ENCODE measurements at regions not wholly inside any gene's neighbourhood (a gene's known extent, or its start where the extent isn't known, plus 50 kb on each side); places are given as distances from the start of the nearest gene placed in this dataset.

DNA sequence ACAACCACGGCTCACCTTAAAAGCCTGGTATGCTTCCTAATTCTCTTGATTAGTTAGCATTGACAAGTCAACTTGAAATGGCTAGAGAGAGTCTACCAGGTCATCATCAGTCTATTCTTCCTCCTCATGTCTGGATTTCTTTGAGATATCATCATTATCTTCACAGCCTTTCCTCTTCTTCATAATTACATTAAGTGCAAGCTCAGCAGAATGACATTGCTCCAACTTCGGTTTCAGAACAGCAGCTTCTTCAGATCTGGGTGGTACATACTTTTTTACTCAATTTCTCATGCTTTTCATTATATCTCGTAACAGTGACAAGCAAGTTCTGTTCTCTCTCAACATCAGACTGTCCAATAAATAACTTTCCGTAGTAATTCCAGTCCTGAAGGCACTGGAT is 337.5 kb upstream of the TENM3 start:
- no peak for FAIRE-seq

GRCh38 chr4:181908168-181908567 is 335.0 kb upstream of the TENM3 start:
- DNase-seq (ENCODE audit: extremely low spot score, insufficient read length, low read depth) (no peak), FAIRE-seq (no peak)

More for the DNA sequence above, 337.5 kb upstream of the TENM3 start:
- no peak for DNase-seq (ENCODE audit: extremely low spot score, insufficient read length, low read depth)

GRCh38 chr4:181909368-181909767 is 333.8 kb upstream of the TENM3 start:
- no peak for FAIRE-seq
- no peak for DNase-seq (ENCODE audit: extremely low spot score, insufficient read length, low read depth)

DNA sequence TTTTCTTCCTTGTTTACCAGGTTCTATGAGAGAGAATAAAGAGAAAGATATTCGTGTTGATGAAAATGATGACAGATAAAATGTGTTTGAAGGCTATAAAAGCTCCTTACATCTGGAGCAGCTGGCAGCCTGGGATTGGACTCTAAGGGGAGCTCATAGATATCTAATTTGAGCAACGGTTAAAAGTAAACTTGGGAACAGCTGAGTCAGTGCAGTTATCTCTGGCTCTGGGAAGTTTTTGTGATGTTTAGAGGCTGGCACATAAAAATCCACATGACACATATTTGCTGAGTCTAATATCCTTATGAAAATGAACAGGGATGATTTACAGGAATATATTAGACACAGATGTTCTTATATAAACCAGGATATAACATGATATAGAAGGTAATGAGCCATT is 331.8 kb upstream of the TENM3 start:
- DNase-seq (ENCODE audit: extremely low spot score, insufficient read length, low read depth) (no peak), FAIRE-seq (no peak)

DNA sequence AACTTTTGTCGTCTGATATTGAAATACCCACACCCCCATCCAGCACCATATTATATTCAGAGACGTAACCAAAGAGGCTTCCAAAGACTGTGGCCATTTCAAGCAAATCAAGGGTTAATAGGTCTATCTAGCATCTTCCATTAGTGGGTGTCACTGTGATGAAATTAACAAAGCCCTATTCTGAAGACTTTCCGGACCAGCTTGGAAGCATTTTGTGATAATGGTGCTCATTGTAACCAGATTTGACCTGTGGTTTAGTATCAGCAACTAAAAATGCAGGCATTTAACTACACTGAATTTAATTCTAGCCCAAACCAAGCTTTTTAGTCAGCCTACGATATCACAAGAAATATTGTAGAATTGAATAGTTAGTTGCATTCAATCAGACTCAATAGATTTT is 309.7 kb upstream of the TENM3 start:
- FAIRE-seq (no peak), DNase-seq (ENCODE audit: extremely low spot score, insufficient read length, low read depth) (no peak)

- FAIRE-seq = no peak
- no peak for DNase-seq (ENCODE audit: extremely low spot score, insufficient read length, low read depth)
Measured at GRCh38 chr4:181938631-181939030, 304.6 kb upstream of the TENM3 start.

DNA sequence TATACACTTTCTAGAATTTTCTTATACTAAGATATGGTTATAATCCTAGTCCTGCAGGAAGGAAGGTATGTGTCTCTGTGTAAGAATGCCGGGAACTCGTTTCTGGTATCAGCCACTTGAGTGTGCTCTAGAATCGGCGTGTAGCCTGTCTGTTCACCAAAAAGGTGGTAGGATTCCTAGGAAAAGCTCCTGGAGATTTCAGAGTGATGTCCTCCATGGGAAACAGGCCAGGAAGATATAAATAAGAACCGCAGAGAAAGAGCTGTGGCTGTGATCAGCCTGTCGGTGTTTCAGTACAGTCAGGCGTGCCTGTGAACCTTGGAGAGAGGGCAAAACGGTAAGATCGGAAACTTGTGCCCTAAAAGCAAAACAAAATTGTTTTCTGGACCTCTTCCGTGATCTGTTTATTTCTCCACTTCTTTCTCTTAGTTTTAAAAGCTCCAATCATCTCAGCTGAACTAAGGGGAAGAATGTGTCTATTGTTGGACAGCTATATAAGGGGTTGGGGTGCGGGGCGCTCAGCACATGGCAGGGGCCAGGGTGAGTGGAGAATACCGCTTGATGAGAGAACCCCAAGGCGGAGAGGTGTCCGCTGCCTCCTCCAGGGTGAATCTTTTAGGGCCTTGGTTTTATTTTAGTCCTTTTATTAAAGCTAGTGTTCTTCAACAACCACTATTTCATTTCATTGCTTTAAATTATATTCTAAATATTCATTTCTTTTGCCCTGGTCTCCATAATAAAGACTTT is 303.8 kb upstream of the TENM3 start:
- FAIRE-seq = no peak
- no peak for DNase-seq (ENCODE audit: extremely low spot score, insufficient read length, low read depth)

DNA sequence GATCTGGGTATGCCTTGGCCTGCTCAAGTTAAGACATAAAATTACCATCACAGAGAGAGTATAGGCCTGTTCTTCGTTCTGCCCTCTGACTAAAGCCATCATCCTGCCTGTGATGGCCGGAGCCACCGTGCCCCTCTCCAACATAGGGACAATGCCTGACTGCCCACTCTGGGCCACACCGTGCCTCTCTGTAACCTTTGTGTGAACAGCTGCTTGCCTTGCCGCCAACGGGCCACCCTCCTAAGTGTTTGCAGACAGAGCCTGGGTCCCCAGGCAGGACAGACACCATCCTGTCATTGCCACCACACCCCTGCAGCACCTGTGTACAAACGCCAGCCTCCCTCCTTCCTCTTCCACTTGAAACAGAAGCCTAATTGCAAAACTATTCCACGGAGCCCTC is 298.7 kb upstream of the TENM3 start:
- no peak for DNase-seq (ENCODE audit: extremely low spot score, insufficient read length, low read depth)
- FAIRE-seq = no peak

GRCh38 chr4:181946902-181947301 is 296.3 kb upstream of the TENM3 start:
- FAIRE-seq (no peak), DNase-seq (ENCODE audit: extremely low spot score, insufficient read length, low read depth) (no peak)

DNA sequence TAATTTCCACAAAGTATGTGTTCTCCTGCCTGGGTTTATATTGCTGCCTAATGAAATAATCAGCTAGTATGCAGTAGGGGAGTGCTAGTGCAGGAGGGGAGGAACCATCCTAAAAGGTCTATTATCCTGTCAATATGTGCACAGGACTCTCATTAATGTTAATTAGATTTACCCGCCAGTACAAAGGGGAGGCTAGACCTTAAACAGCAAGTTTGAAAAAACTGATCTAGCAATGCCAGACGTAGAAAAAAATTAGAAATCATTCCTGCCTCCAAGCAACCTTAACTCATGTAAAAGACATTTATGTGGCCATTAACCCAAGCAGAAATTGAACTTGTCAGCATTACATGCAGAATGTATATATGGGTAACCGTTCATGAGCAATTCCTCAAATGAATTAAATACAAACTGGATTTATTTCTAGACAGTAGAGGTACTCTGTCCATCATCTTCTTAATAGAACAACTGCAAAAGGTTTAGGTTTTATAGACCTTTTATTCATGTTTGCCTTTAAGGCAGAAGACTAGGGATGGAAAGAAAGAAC is 294.3 kb upstream of the TENM3 start:
- DNase-seq (ENCODE audit: extremely low spot score, insufficient read length, low read depth) (no peak), FAIRE-seq (no peak)

DNA sequence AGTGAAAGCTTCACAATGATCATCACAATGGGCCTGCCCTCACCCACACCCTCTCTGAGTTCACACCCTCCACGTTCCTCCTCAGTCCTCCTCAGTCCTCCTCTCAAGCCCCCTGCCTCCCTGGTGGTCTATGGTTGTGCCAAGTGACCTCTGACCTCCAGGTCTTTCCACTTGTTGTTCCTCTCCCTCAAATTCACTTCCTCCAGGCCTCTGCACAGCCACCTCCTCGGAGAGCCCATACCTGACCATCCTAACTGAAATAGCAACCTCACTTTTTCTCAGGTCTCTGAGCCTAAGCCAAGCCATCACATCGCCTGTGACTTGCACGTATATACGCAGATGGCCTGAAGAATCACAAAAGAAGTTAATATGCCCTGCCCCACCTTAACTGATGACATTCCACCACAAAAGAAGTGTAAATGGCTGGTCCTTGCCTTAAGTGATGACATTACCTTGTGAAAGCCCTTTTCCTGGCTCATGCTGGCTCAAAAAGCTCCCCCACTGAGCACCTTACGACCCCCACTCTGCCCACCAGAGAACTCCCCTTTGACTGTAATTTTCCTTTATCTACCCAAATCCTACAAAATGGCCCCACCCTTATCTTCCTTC is 293.4 kb upstream of the TENM3 start:
- DNase-seq (ENCODE audit: extremely low spot score, insufficient read length, low read depth) = no peak
- FAIRE-seq = no peak

DNA sequence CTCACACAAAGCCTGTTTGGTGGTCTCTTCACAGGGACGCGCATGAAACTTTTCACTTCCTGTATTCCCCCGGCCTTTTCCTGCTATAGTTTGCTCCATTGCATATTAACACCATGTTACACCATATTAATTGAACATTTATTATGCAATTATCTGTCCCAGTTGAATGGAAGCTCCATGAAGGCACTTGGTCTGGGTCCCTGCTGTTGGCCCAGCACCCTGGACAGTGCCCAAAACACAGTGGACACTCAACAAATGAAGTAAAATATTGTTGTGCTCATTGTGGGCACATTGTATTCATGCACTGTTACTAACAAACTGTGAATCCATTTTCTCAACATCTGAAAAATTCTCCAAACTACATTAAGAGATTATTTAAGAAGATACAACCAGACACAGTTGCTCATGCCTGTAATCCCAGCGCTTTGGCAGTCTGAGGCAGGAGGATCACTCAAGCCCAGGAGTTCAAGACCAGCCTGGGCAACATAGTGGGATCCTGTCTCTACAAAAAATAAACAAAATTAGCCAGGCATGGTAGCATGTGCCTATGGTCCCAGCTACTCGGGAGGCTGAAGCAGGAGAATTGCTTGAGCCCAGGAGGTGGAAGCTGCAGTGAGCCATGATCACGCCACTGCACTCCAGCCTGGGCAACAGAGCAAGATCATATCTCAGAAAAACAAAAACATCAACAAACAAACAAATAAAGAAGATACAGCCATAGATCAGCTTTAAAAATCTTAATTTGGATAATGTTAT is 292.7 kb upstream of the TENM3 start:
- DNase-seq (ENCODE audit: extremely low spot score, insufficient read length, low read depth) (no peak), FAIRE-seq (no peak)

GRCh38 chr4:181951265-181951664 is 291.9 kb upstream of the TENM3 start:
- no peak for DNase-seq (ENCODE audit: extremely low spot score, insufficient read length, low read depth)
- FAIRE-seq = no peak

DNA sequence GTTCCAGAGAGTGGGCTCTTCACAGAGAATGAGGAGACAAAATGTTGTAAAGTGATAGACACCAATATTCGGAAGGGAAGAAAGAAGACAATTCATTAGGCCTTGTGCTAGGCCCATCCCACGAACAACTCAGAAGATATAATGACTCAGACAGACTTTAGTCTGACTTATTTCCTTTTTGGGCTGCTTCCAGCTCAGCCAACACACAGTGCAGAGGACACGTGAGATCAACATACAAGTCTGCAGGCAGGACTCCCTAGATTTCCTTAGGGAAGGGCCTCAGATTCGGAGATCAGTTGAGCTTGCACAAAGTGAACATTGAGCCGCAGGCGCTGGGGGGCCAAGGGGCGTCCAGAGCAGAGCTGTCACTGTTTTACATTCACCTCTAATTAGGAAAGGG is 290.7 kb upstream of the TENM3 start:
- DNase-seq (ENCODE audit: extremely low spot score, insufficient read length, low read depth) (no peak), FAIRE-seq (no peak)

GRCh38 chr4:181956512-181956911 is 286.7 kb upstream of the TENM3 start:
- FAIRE-seq = no peak

DNA sequence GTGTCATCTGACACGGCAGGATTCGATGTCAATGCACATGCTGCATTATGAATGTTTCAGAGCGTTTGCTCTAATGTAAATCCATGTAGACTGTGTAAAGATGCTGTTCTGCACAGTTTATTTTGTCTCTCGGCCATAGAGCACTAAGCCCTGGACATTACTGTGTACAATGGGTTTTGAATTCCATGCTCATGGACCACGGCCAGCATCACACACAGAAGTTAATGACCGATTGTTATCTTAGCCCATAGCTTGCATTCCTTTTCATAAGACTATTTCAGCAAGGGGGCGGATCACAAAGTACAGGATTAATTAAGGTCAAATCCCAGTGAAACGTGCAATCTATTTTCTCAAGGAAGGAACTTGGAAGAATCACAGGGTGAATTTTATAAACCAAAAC is 286.1 kb upstream of the TENM3 start:
- DNase-seq (ENCODE audit: extremely low spot score, insufficient read length, low read depth) (no peak), FAIRE-seq (no peak)

More at GRCh38 chr4:181956512-181956911, 286.7 kb upstream of the TENM3 start:
- DNase-seq (ENCODE audit: extremely low spot score, insufficient read length, low read depth) = no peak

GRCh38 chr4:181958446-181958845 is 284.8 kb upstream of the TENM3 start:
- FAIRE-seq = no peak
- DNase-seq (ENCODE audit: extremely low spot score, insufficient read length, low read depth) = no peak

DNA sequence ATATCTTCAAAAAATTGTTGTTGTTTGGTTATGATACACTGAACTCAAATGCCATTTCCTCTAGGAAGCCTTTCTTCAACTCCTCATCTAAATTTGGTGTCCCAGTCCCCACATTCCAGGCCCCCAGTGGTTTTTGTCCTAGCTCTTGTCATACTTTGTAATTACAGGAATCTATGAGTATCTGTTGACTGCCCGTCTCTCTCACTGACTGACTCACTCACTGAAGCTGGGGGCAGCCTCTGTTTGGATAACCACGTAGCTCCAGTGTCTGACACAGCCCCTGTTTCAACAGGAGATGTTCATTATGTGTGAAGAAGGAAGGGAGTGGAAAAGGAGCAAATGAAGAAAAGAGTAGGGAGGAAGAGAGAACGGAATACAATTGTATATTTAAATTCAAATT is 284.1 kb upstream of the TENM3 start:
- FAIRE-seq (no peak), DNase-seq (ENCODE audit: extremely low spot score, insufficient read length, low read depth) (no peak)

GRCh38 chr4:181960384-181960783 is 282.8 kb upstream of the TENM3 start:
- no peak for FAIRE-seq

DNA sequence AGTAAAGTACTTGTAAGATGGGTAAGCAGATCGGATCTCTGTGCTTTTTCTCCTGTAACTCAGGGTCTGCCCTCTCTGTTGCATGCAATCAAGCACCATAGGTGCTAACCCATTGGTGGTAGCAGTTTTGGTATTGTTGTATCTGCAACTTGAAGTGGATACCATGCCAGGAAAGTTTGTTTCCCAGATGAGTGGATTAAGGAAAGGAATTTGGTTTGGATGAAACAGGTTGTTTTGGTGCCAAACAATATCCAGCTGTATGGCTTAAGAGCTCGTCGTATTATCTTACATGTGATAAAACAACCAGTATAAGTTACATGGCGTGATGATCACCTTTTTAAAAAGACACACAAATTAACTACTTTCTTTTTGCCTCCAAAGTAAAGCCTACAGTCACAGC is 280.9 kb upstream of the TENM3 start:
- FAIRE-seq (no peak), DNase-seq (ENCODE audit: extremely low spot score, insufficient read length, low read depth) (no peak)

More at GRCh38 chr4:181960384-181960783, 282.8 kb upstream of the TENM3 start:
- DNase-seq (ENCODE audit: extremely low spot score, insufficient read length, low read depth) = no peak

- DNase-seq (ENCODE audit: extremely low spot score, insufficient read length, low read depth) (no peak), FAIRE-seq (no peak)
Measured at GRCh38 chr4:181964731-181965130, 278.5 kb upstream of the TENM3 start.
